ENCODE measurements at regions not wholly inside any gene's neighbourhood (a gene's known extent, or its start where the extent isn't known, plus 50 kb on each side); places are given as distances from the start of the nearest gene placed in this dataset.
"Not testable (repeated sequence)": the region's sequence is repeated elsewhere in the genome, so short reads cannot be mapped to it uniquely, and the experiment has no call there.

DNA sequence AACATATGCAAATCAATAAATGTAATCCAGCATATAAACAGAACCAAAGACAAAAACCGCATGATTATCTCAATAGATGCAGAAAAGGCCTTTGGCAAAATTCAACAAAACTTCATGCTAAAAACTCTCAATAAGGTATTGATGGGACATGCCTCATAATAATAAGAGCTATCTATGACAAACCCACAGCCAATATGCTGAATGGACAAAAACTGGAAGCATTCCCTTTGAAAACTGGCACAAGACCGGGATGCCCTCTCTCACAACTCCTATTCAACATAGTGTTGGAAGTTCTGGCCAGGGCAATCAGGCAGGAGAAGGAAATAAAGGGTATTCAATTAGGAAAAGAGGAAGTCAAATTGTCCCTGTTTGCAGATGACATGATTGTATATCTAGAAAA is 2148.1 kb upstream of the DEFB115 start:
- H3K27ac ChIP-seq; H3K9me3 ChIP-seq (ENCODE audit: severe bottlenecking); H3K4me3 ChIP-seq (ENCODE audit: low read depth, low read length); DNase-seq; H3K36me3 ChIP-seq: not testable (repeated sequence)
- H3K27me3 ChIP-seq (ENCODE audit: insufficient read depth, low read depth, severe bottlenecking): peaks cover 14% of the 10 kb centered on the region

DNA sequence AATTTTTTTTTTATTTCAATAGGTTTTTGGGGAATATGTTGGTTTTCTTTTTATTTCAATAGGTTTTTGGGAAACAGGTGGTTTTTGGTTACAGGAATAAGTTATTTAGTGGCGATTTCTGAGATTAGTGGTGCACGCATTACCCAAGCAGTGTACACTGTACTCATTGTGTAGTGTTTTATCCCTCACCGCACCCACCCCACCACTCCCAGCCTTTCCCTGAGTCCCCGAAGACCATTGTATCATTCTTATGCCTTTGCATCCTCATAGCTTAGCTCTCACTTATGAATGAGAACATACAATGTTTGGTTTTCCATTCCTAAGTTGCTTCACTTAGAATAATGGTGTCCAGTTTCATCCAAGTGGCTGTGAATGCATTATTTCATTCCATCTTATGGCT is 2142.4 kb upstream of the DEFB115 start:
- not testable (repeated sequence) for H3K4me3 ChIP-seq (ENCODE audit: low read depth, low read length); H3K27ac ChIP-seq; DNase-seq; H3K27me3 ChIP-seq (ENCODE audit: insufficient read depth, low read depth, severe bottlenecking); H3K36me3 ChIP-seq; H3K9me3 ChIP-seq (ENCODE audit: severe bottlenecking)

DNA sequence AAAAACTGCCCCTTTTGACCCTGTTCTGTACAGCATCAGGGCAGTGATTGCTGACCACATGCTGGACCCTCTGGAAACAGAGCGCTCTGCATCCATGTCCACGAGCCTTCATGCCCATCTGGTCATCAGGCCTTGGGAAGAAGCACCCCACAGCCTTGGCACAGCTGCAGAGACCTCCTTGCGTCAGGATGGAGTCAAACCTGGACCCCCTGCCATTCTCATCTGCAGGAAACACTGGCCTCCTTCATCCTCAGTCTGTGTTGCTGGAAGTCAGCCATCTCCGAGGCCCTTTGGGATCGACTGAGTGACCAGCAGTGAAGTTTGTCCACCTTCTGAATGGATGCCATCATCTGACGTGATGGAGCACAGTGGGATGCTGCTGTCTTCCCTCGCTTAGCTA is 2138.3 kb upstream of the DEFB115 start:
- no peak for DNase-seq

DNA sequence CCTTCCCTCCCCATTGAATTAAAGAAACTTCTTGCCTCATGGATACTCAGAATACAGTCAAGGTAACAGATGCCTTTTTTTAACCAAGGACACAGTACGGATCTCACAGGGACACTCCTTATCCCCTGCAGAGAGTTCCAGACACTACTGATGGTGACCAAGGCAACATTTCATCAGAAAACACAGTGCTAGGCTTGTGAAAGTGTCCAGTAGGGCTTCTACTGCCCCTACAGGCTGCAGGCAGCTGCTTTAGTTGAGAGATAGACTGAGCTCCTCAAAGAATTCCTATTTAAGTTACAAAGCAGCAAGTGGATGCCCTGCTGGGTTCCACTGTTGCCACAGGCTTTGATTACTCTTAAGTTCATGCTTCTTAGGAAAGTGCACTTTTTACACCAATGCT is 2137.8 kb upstream of the DEFB115 start:
- H3K27me3 ChIP-seq (ENCODE audit: insufficient read depth, low read depth, severe bottlenecking); H3K9me3 ChIP-seq (ENCODE audit: severe bottlenecking); DNase-seq; H3K27ac ChIP-seq; H3K4me3 ChIP-seq (ENCODE audit: low read depth, low read length); H3K36me3 ChIP-seq: not testable (repeated sequence)

More for the DNA sequence above, 2138.3 kb upstream of the DEFB115 start:
- Histone ChIP-seq H3K36me3 (no peaks in the 10 kb centered on the region), H3K27me3 (ENCODE audit: insufficient read depth, low read depth, severe bottlenecking) (no peaks in the 10 kb centered on the region), H3K27ac (no peak overlapping the region), H3K9me3 (ENCODE audit: severe bottlenecking) (no peaks in the 10 kb centered on the region), H3K4me3 (ENCODE audit: low read depth, low read length) (no peak overlapping the region)
- TF ChIP-seq, protein P1, sequence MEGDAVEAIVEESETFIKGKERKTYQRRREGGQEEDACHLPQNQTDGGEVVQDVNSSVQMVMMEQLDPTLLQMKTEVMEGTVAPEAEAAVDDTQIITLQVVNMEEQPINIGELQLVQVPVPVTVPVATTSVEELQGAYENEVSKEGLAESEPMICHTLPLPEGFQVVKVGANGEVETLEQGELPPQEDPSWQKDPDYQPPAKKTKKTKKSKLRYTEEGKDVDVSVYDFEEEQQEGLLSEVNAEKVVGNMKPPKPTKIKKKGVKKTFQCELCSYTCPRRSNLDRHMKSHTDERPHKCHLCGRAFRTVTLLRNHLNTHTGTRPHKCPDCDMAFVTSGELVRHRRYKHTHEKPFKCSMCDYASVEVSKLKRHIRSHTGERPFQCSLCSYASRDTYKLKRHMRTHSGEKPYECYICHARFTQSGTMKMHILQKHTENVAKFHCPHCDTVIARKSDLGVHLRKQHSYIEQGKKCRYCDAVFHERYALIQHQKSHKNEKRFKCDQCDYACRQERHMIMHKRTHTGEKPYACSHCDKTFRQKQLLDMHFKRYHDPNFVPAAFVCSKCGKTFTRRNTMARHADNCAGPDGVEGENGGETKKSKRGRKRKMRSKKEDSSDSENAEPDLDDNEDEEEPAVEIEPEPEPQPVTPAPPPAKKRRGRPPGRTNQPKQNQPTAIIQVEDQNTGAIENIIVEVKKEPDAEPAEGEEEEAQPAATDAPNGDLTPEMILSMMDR (IDR thresholded peaks at IDR 0.05; ENCODE audit: low read depth, low read length): no peak

DNA sequence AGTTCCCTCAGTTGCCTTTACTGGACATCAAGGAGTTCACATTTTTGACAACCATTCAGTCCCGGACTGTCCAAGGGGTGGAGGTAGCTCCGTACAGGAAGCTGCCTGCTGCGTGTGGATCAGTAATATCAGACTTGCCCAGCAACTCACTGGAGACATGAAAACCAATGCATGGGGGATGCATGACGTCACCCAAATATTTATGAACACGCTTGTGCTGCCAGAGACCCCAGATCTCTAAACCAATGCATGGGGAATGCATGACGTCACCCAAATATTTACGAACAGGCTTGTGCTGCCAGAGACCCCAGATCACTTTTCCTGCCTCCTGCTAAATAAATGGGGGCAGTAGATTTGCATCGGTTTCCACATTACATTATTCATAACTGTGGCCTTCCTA is 2137.4 kb upstream of the DEFB115 start:
- not testable (repeated sequence) for H3K4me3 ChIP-seq (ENCODE audit: low read depth, low read length); H3K36me3 ChIP-seq; H3K27me3 ChIP-seq (ENCODE audit: insufficient read depth, low read depth, severe bottlenecking); DNase-seq; H3K27ac ChIP-seq; H3K9me3 ChIP-seq (ENCODE audit: severe bottlenecking)

DNA sequence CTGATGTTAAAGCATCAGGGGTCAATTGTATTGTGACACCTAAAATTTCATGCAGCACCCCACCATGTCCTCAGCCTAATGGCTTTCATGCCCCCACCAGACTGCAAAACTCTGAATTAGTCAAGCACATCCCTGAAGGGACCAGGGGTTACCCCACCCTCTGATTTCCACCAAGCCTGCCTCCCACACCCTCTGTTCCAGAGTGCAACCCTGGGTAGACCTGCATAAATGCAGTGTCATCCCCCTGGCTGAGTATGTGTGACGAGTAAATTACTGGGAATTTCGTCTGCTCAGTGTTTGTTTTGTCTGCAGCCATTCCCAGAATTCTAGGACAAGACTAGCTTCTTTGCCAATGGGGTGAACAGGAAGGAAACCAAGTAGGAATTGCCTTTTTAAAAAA is 2136.9 kb upstream of the DEFB115 start:
- H3K36me3 ChIP-seq, H3K27ac ChIP-seq, DNase-seq: not testable (repeated sequence)

DNA sequence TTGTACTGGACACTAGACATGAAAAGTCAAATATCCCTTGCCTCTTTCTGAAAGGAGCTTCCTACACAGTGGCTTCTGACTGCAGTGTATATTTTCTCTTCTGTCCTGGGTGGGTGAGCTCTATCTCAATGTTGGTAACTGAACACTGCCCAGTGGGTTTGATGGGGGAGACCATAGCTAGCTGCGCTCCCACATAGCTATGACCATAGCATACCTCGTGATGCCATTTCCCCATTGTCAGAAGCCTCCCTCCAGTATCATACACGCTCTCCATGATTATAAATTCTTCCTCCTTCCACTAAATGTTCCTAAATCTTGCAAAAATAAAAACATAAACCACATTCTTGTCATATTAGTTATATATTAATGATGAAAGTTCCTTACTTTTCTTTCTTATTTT is 2134.7 kb upstream of the DEFB115 start:
- H3K4me3 ChIP-seq (ENCODE audit: low read depth, low read length); DNase-seq; H3K27me3 ChIP-seq (ENCODE audit: insufficient read depth, low read depth, severe bottlenecking); H3K36me3 ChIP-seq; H3K27ac ChIP-seq; H3K9me3 ChIP-seq (ENCODE audit: severe bottlenecking): not testable (repeated sequence)

More for the DNA sequence above, 2136.9 kb upstream of the DEFB115 start:
- H3K9me3 ChIP-seq (ENCODE audit: severe bottlenecking); H3K27me3 ChIP-seq (ENCODE audit: insufficient read depth, low read depth, severe bottlenecking); H3K4me3 ChIP-seq (ENCODE audit: low read depth, low read length): not testable (repeated sequence)

DNA sequence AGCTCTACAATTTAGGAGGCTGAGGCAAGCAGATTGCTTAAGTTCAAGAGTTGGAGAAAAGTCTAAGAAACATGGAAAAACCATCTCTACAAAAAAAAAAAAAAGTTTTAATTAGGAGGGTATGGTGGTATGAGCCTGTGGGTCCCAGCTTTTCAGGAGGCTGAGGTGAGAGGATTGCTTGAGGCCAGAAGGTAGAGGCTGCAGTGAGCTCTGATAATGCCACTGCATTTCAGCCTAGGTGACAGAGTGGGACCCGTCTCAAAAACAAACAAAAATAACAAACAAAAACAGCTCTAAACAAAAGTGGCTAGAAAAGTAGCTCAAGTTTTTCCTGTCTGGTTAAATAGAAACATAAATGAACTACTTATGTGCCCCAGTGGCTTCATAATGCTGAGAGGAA is 2133.6 kb upstream of the DEFB115 start:
- no peaks in the 10 kb centered on the region for H3K9me3 ChIP-seq (ENCODE audit: severe bottlenecking)
- no peak overlapping the region for H3K27ac ChIP-seq
- no peak overlapping the region for H3K4me3 ChIP-seq (ENCODE audit: low read depth, low read length)
- no peaks in the 10 kb centered on the region for H3K27me3 ChIP-seq (ENCODE audit: insufficient read depth, low read depth, severe bottlenecking)
- no peak for DNase-seq
- TF ChIP-seq, protein P1 (IDR thresholded peaks at IDR 0.05; ENCODE audit: low read depth, low read length): no peak
- H3K36me3 ChIP-seq: no peaks in the 10 kb centered on the region
